ENCODE measurements at regions not wholly inside any gene's neighbourhood (a gene's known extent, or its start where the extent isn't known, plus 50 kb on each side); places are given as distances from the start of the nearest gene placed in this dataset.
A peak's percentile ranks its signal among the peaks of the same experiment; 100 is the strongest.

DNA sequence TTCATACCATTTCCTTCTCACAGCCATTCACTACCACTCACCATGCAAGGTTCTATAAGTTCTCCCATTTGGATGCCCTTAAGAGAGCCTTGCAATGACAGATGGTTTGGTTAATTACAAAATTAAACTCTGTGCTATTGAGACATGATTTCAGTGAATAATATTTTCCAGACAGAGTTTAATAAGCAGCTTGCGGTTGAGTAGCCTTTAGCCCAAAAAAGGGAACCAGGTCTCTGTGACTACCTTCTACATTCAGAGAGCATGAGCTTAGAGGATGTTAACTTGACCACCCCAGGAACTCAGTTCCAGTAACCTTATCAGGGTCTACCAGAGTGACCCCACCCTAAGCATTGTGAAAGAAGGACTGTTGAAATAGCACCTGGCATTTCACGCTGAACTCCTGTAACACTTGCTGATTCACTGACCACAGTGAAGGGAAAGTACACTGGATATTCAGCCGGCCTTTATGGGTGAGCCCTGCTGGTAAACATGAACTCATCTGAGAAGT is 1173.1 kb upstream of the ZEB2 start:
- peak overlapping the region; percentile 17 for H3K27ac ChIP-seq
- no peak overlapping the region for H3K4me3 ChIP-seq (ENCODE audit: low read depth, low read length)
- peak; percentile 4 for TF ChIP-seq CTCF (IDR thresholded peaks at IDR 0.05; ENCODE audit: low read depth, low read length, missing control alignments)
- H3K27me3 ChIP-seq (replicated peaks): no peaks in the 10 kb centered on the region
- DNase-seq: peak; percentile 84
- in situ Hi-C loops (cut with HindIII; ENCODE audit: low pct_ligation_motif_present, low sequenced_read_pairs): no loop called here
- no peaks in the 10 kb centered on the region for H3K36me3 ChIP-seq (replicated peaks)

- Histone ChIP-seq H3K36me3 (replicated peaks) (no peaks in the 10 kb centered on the region), H3K4me3 (ENCODE audit: low read depth, low read length) (no peak overlapping the region), H3K27me3 (replicated peaks) (no peaks in the 10 kb centered on the region), H3K27ac (no peak overlapping the region)
- no peak for TF ChIP-seq CTCF (IDR thresholded peaks at IDR 0.05; ENCODE audit: low read depth, low read length, missing control alignments)
- in situ Hi-C loops (cut with HindIII; ENCODE audit: low pct_ligation_motif_present, low sequenced_read_pairs): no loop called here
- no peak for DNase-seq
Observed at GRCh38 chr2:145691659-145692058, 1171.7 kb upstream of the ZEB2 start.

DNA sequence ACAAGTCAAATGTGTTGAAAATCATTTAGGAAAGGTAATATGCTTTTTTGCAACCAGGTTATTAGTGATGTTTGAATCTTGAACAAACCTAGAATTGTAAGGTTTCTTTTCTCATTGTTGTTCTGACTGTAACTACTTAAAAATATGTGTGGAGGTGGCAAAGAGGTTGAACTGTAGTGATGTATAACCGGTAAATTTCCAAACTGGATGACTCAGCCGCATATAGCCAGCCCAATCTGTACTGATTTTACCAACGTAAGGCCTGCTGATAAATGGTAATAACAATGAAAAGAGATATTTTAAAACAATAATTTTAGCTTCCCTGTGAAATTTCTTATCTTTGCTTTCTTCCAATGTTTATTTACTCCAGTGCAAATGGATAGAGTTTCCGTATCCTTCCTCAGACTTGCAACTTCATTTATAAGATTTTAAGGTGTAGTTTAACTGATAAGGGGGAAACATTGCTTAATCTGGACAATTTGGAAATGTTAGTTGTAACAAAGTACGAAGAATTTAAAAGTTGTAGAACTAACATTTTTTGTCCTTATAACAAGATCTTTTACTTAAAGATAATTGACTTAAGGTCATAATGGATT is 1170.4 kb upstream of the ZEB2 start:
- no peak for TF ChIP-seq CTCF (IDR thresholded peaks at IDR 0.05; ENCODE audit: low read depth, low read length, missing control alignments)
- Histone ChIP-seq H3K36me3 (replicated peaks) (no peaks in the 10 kb centered on the region), H3K4me3 (ENCODE audit: low read depth, low read length) (no peak overlapping the region), H3K27ac (no peak overlapping the region), H3K27me3 (replicated peaks) (no peaks in the 10 kb centered on the region)
- in situ Hi-C loops (cut with HindIII; ENCODE audit: low pct_ligation_motif_present, low sequenced_read_pairs): no loop called here
- DNase-seq: peak; percentile 6

GRCh38 chr2:145689277-145689676 is 1169.4 kb upstream of the ZEB2 start:
- no peaks in the 10 kb centered on the region for H3K36me3 ChIP-seq (replicated peaks)
- H3K4me3 ChIP-seq (ENCODE audit: low read depth, low read length): no peak overlapping the region
- in situ Hi-C loops (cut with HindIII; ENCODE audit: low pct_ligation_motif_present, low sequenced_read_pairs): no loop called here
- H3K27me3 ChIP-seq (replicated peaks): no peaks in the 10 kb centered on the region
- no peak for DNase-seq
- no peak overlapping the region for H3K27ac ChIP-seq
- TF ChIP-seq CTCF (IDR thresholded peaks at IDR 0.05; ENCODE audit: low read depth, low read length, missing control alignments): no peak

DNA sequence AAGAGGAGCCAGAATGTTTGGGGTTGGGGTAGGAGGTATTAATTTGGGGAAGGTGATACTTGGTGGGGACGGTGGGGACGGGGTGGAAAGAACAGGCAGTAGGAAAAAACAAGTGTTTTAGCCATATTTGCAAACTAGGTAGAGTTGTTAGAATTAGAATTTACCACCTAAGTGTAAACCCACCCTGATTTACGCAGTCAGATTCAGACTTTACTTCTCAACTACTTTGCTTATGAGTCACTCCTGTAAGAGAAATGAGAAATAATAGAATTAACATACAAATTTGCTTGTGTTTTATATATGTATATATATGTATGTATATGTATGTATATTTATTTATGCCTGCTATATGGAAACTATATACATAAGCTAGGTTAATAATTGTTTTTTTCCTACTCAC is 1168.2 kb upstream of the ZEB2 start:
- no peaks in the 10 kb centered on the region for H3K27me3 ChIP-seq (replicated peaks)
- DNase-seq: no peak
- in situ Hi-C loops (cut with HindIII; ENCODE audit: low pct_ligation_motif_present, low sequenced_read_pairs): no loop called here
- no peak overlapping the region for H3K27ac ChIP-seq
- TF ChIP-seq CTCF (IDR thresholded peaks at IDR 0.05; ENCODE audit: low read depth, low read length, missing control alignments): no peak
- no peaks in the 10 kb centered on the region for H3K36me3 ChIP-seq (replicated peaks)
- H3K4me3 ChIP-seq (ENCODE audit: low read depth, low read length): no peak overlapping the region
